Left forelimb (tissue), 1 donor: ENCODE measurements at regions not wholly inside any gene's neighbourhood (a gene's known extent, or its start where the extent isn't known, plus 50 kb on each side); places are given as distances from the start of the nearest gene placed in this dataset.
"Not testable (repeated sequence)": the region's sequence is repeated elsewhere in the genome, so short reads cannot be mapped to it uniquely, and the experiment has no call there.

ENCODE experiments used
- DNase-seq: peaks from one replicate; pipeline ENCODE4 v3.0.0-alpha.2; 2018; ENCODE audit warnings: low spot score

DNA sequence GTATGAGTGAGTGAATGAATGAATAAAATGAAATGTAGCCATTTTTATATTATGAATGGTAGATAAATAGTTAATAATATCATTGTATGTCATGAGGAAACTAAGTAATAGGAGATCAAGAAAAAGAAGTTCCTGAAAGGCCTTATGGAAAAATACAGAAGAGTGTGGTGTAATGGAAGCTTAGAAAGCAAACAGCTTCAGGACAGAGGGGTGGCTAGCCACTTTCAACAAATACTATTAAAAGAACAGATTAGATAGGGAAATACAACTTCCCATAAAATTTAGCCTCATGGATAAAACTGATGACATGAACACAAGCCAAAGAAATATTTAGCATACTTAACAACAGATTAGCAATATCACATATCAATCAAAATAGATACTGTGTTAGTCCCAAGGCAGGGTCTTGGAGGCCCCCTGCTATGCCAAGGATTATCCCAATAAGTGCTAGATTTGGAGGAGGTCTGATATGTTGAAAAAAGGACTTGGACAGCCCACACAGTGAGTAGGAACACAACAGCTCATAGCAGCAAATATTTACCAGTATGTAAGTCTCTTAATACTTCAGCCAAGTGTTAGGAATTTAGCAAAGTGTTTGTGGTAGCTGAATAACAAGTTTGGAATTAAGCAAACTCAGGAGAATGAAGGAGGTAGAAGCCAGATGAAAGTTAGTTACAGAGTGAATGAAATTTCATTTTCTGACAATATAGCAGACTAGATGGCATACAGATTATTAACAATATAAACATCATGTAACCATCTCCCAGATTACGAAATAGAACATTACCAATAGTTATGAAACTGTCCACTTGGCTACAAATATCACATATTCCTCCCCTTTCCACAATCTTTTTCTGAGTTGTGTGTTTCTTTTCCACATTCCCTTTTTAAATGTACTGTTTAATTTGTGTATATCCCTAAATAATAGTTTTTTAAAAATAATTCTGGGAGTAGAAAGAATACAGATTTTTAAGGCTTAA is 1632.0 kb downstream of the PCDH9 start:
- DNase-seq, result no peak

DNA sequence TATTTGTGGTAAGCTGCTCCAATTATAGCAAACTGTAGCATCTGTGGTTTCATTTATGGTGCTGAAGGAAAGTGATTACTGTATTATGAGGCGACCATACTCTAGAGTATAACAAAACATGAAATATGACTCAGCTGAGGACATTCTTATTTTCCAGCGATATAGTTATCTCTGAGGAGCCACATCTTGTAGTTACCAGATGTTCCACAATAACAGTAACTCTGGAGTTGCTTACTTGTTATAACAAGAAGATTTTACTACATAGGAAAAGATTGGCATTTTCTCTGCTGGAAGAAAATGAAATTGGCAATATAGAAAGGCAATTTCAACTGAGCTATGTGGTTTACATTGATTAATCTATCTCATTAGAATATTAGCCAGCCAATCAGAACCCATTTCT is 1634.2 kb downstream of the PCDH9 start:
- DNase-seq, result no peak

- DNase-seq, result no peak
These were observed 1635.8 kb downstream of the PCDH9 start for GRCh38 chr13:65594298-65594781.

- no peak for DNase-seq
These were observed 1636.8 kb downstream of the PCDH9 start for GRCh38 chr13:65593298-65593874.

GRCh38 chr13:65592731-65593130 is 1637.4 kb downstream of the PCDH9 start:
- no peak for DNase-seq

DNA sequence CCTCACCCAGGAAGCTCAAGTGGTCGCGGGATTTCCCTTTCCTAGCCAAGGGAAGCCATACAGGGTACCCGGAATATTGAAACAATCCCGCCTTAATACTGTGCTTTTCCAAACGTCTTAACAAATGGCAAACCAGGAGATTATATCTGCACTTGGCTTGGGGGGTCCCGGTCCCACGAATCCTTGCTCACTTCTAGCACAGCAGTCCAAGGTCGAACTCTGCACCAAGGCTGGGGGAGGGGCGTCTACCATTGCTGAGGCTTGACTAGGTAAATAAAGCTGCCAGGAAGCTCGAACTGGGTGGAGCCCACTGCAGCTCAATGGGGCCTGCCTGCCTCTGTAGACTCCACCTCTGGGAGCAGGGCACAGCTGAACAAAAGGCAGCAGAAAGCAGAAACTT is 1644.8 kb downstream of the PCDH9 start:
- DNase-seq, result no peak

DNA sequence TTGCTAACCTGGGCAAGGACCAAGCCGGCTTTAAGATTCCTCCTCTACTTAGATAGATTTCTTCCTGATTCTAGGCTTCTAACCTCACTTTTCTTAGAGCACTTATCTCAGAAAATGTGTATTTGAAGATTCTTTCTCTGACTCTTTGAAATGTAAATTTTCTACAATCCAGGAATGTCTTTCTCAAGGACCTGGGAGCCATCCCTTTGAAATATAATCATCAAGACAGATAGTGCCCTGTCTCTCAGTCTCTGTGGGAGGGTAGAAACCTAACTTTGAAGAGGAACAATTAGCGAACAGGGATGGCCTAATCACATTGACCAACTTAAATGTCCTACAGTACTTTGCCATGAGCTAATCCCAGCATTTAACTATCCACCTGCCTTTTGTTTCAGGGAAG is 1646.0 kb downstream of the PCDH9 start:
- no peak for DNase-seq

DNA sequence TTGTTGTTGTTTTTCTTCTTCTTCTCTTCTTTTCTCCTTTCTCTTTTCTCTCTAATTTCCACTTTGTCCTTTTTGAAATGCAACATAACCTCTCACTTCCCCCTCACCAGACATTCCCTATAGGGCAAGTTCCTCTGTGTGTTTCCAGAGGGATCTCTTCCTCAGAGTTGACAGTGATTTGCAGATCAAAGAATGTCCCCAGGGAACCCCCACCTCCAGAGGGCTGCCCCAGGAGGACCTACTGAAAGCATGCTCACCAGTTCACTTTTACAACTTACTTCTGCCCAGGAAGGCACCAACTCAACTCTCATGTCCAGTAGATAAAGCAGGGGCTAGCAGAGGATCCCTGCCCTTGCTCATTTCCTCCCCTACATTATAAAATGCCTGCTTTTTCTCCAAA is 1648.0 kb downstream of the PCDH9 start:
- DNase-seq, result no peak

GRCh38 chr13:65564561-65564960 is 1665.6 kb downstream of the PCDH9 start:
- DNase-seq, result not testable (repeated sequence)

- no peak for DNase-seq
These were observed 1667.8 kb downstream of the PCDH9 start for GRCh38 chr13:65562305-65562704.

DNA sequence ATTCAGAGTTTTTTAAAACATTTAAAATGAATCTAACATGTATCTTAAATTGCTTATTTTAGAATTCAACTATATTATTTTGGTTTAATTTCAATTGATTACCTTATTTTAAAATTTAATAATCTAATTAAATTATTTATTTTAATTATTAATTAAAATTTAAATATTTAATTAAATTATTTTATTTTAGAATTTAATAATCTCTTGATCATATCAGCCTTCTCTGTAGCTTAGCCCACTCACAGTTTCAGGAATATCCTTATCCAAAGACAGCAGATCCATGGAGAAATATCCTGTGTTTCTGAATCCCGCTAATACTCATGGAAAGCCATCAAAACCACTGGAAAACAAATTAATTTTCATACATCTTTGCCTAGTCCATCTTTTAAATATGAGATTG is 1669.2 kb downstream of the PCDH9 start:
- no peak for DNase-seq

GRCh38 chr13:65555962-65556361 is 1674.2 kb downstream of the PCDH9 start:
- DNase-seq, result no peak

GRCh38 chr13:65553096-65553727 is 1676.9 kb downstream of the PCDH9 start:
- DNase-seq, result no peak

DNA sequence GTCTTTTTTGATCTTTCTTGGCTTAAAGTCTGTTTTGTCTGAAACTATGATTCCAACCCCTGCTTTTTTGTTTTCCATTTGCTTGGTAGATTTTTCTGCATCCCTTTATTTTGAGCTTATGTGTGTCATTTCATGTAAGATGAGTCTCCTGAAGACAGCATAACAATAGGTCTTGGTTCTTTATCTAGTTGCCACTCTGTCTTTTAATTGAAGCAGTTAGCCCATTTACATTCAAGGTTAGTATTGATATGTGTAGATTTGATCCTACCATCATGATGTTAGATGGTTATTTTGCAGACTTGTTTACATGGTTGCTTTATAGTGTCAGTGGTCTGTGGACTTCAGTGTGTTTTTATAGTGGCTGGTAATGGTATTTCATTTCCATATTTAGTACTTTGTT is 1678.9 kb downstream of the PCDH9 start:
- DNase-seq, result no peak

DNA sequence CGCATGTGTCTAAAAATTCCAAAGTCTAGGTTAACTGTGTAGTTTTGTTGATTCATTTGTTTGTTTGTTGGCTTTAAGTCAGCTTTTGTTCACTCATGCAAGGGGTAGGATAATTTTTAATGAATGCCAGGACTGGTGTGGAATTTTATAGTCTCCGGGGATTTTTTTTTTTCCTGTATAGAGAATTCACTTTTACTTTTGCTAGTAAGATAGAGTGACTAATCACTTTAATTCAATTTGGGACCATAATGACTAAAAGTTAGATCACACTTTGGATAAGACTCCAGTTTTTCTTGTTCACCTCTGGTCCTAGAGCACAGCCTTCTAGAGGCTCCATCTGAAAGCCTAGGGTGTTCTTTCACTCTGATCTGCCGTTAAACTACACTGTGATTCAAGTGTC is 1690.0 kb downstream of the PCDH9 start:
- no peak for DNase-seq

DNA sequence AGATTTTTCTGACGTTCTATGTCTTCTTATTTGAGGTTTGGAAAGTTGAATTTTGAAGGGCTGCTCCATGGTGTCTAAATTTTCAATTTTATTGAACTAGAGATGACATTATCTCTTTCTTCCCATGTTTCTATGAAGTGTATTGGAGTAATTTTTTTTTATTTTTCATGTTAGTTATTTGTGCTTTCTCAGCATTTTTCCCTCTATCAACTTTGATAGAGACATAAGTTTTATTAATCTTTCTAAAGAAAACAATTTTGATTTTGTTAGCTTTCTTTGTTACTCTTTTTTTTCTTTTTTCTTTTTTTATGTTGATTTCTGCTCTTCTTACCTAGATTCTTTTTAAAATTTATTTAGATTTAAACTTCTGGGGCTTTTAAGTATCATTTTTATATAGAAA is 1694.8 kb downstream of the PCDH9 start:
- no peak for DNase-seq

- DNase-seq, result no peak
These were observed 1697.9 kb downstream of the PCDH9 start for GRCh38 chr13:65532231-65532630.

GRCh38 chr13:65530688-65531087 is 1699.4 kb downstream of the PCDH9 start:
- no peak for DNase-seq

DNA sequence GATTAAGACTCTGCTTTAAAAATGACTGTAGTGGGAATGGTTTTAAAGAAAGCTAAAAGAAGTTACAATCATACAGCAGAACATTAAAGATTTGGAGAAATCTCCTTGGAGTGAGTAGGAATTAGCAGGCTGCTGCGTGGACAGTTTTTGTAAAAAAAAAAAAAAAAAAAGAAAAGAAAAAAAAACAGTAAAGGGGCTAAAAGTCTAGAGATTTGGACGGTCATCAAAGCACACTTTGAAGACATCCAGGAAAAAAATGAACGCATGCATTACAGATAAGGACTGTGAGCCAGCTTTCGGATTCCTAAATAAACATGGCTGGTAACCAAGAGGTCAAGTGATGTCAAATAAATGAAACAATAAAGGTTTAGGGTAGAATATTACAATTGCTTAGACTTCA is 1700.6 kb downstream of the PCDH9 start:
- no peak for DNase-seq

- no peak for DNase-seq
These were observed 1721.4 kb downstream of the PCDH9 start for GRCh38 chr13:65508745-65509144.

DNA sequence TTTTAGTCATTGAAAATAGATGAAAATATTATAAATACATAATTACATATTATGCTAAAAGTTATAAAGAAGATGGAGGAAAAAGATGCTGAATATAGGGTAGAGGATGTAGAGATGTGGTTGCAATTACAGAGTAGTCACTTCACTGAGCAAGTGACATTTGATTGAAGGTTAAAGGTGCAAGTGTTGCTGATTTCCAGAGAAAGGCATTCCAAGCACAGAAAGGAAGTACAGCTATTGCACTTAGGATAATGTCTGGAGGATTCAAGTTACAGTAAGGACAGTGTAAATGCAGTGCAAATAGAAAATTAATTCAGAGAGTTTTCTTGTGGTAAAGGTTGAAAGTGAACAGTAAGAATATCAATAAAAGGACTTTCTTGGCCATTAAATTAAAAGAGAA is 1721.8 kb downstream of the PCDH9 start:
- no peak for DNase-seq

- no peak for DNase-seq
These were observed 1724.2 kb downstream of the PCDH9 start for GRCh38 chr13:65505941-65506340.

GRCh38 chr13:65504213-65504612 is 1725.9 kb downstream of the PCDH9 start:
- DNase-seq, result no peak
